HCT116 (cell line): ENCODE measurements at regions not wholly inside any gene's neighbourhood (a gene's known extent, or its start where the extent isn't known, plus 50 kb on each side); places are given as distances from the start of the nearest gene placed in this dataset.

ENCODE experiments used
- ATAC-seq: fragments of 200-7000 bp; cut with Tn5 transposase; 2 replicates; pipeline ENCODE4 v1.9.1; 2020; ENCODE audit warnings: mild to moderate bottlenecking, moderate library complexity
- BruUV-seq: library from RNA; stranded (reverse); fragments of 400-500 nt; replicated peaks from 2 replicates; lab custom pipeline; 2021; lab: Mats Ljungman, UMichigan
- CTCF ChIA-PET: fragments of 300-600 bp; sonication (Branson Sonifier 250); formaldehyde crosslinking; loops from one replicate; lab custom pipeline; 2021; ENCODE audit warnings: antibody characterized with exemption; lab: Charles Lee
- POLR2A ChIA-PET: fragments of 300-600, 350-600 bp; sonication (Branson Sonifier 250); formaldehyde crosslinking; loops from one replicate; lab custom pipeline; 2021; ENCODE audit warnings: antibody characterized with exemption; lab: Charles Lee
- RAD21 ChIA-PET, 2 experiments: fragments of 300-600 bp; sonication (Branson Sonifier 250); formaldehyde crosslinking; loops; one replicate each; lab custom pipeline; 2023; ENCODE audit warnings: low total read pairs in 2 of 2; ENCODE audit not compliant: uncharacterized antibody in 2 of 2, unreplicated experiment in 2 of 2, low non-redundant PET in 1 of 2; lab: Charles Lee
- DNase-seq: peaks from one replicate; pipeline ENCODE4 v3.0.0-alpha.2; 2010; ENCODE audit warnings: low read depth, low spot score
- H2AFZ ChIP-seq: fragments of 200-600 bp; shearing (Covaris generic), sonication (generic); 2 replicates; pipeline ENCODE4 v1.6.1; 2017; ENCODE audit warnings: low read depth, mixed run types, mixed read lengths, antibody characterized with exemption, low read length; ENCODE audit not compliant: poor library complexity, severe bottlenecking
- H3K27ac ChIP-seq: 2 replicates; pipeline ENCODE4 v1.5.1; 2012; ENCODE audit warnings: low read depth, low read length
- H3K27me3 ChIP-seq: fragments of 200-600 bp; sonication (generic); 2 replicates; pipeline ENCODE4 v1.6.1; 2016; ENCODE audit warnings: mixed run types, low read length, mixed read lengths; ENCODE audit not compliant: insufficient read depth
- H3K36me3 ChIP-seq, 2 experiments: fragments of 200-500 bp in 1 of 2; fragments of 200-600 bp in 1 of 2; sonication (Bioruptor generic) in 1 of 2; sonication (generic) in 1 of 2; 2 replicates each; pipeline versions ENCODE4 v1.5.1 to v1.6.1; 2014 to 2016; ENCODE audit warnings: low read length in 2 of 2, inconsistent platforms in 1 of 2, mixed read lengths in 1 of 2, mixed run types in 1 of 2; ENCODE audit not compliant: insufficient read depth in 2 of 2, control insufficient read depth in 1 of 2
- H3K4me1 ChIP-seq, 2 experiments: fragments of 200-600 bp in 1 of 2; sonication (generic) in 1 of 2; 2 replicates each; pipeline versions ENCODE4 v1.5.1 to v1.6.1; 2012 to 2017; ENCODE audit warnings: low read length in 2 of 2, inconsistent platforms in 1 of 2, mild to moderate bottlenecking in 1 of 2, mixed read lengths in 1 of 2, mixed run types in 1 of 2, moderate library complexity in 1 of 2; ENCODE audit not compliant: insufficient read depth in 2 of 2, control insufficient read depth in 1 of 2
- H3K4me2 ChIP-seq: fragments of 200-600 bp; sonication (generic); 2 replicates; pipeline ENCODE4 v1.6.1; 2017; ENCODE audit warnings: mixed run types, low read length, mixed read lengths
- H3K4me3 ChIP-seq, 2 experiments: fragments of 200-600 bp in 1 of 2; sonication (generic) in 1 of 2; replicated peaks in 1 of 2; 2 replicates each; pipeline ENCODE4 v1.5.1; 2011 to 2016; ENCODE audit warnings: low read length in 2 of 2, control low read depth in 1 of 2, low read depth in 1 of 2, mild to moderate bottlenecking in 1 of 2, mixed read lengths in 1 of 2, mixed run types in 1 of 2
- H3K79me2 ChIP-seq: fragments of 200-600 bp; sonication (generic); 2 replicates; pipeline ENCODE4 v1.6.1; 2017; ENCODE audit warnings: mild to moderate bottlenecking, mixed run types, low read length, moderate library complexity, mixed read lengths; ENCODE audit not compliant: insufficient read depth
- H3K9ac ChIP-seq: fragments of 200-600 bp; sonication (generic); 2 replicates; pipeline ENCODE4 v1.6.1; 2016; ENCODE audit warnings: low read length, mixed read lengths
- H3K9me2 ChIP-seq: fragments of 200-600 bp; sonication (generic), shearing (Covaris generic); 2 replicates; pipeline ENCODE4 v1.6.1; 2017; ENCODE audit warnings: mixed run types, mild to moderate bottlenecking, moderate library complexity; ENCODE audit not compliant: insufficient read depth
- H3K9me3 ChIP-seq, 2 experiments: fragments of 200-500 bp in 1 of 2; fragments of 200-600 bp in 1 of 2; sonication (Bioruptor generic) in 1 of 2; sonication (generic) in 1 of 2; 2 replicates each; pipeline ENCODE4 v1.6.1; 2014 to 2017; ENCODE audit warnings: low read length in 2 of 2, mixed read lengths in 2 of 2, inconsistent platforms in 1 of 2, low read depth in 1 of 2, mild to moderate bottlenecking in 1 of 2, mixed run types in 1 of 2, moderate library complexity in 1 of 2; ENCODE audit not compliant: control insufficient read depth in 1 of 2, insufficient read depth in 1 of 2
- H4K20me1 ChIP-seq: fragments of 200-600 bp; sonication (generic), shearing (Covaris generic); 2 replicates; pipeline ENCODE4 v1.6.1; 2017; ENCODE audit warnings: mixed run types, mild to moderate bottlenecking, moderate library complexity; ENCODE audit not compliant: insufficient read depth
- CBX3 ChIP-seq: IDR thresholded peaks from 2 replicates; pipeline ENCODE4 v1.6.1; 2012; ENCODE audit warnings: low read depth
- ELF1 ChIP-seq: IDR thresholded peaks from 2 replicates; pipeline ENCODE4 v1.6.1; 2012; ENCODE audit warnings: low read depth, borderline replicate concordance
- EZH2 ChIP-seq: fragments of 200-600 bp; sonication (generic); IDR thresholded peaks from 2 replicates; pipeline ENCODE4 v1.6.1; 2017; ENCODE audit warnings: antibody characterized with exemption, mixed run types
- FOSL1 ChIP-seq: IDR thresholded peaks from 2 replicates; pipeline ENCODE4 v1.6.1; 2012; ENCODE audit warnings: low read depth
- POLR2A ChIP-seq: IDR thresholded peaks from 2 replicates; pipeline ENCODE4 v1.7.0; 2011; ENCODE audit warnings: borderline replicate concordance; ENCODE audit not compliant: insufficient read depth, insufficient read length; ENCODE audit errors: extremely low read depth
- POLR2AphosphoS5 ChIP-seq: IDR thresholded peaks from 2 replicates; pipeline ENCODE4 v1.6.1; 2011; ENCODE audit warnings: mild to moderate bottlenecking, low read depth, low read length, moderate library complexity
- REST ChIP-seq: IDR thresholded peaks from 2 replicates; pipeline ENCODE4 v1.6.1; 2012; ENCODE audit warnings: low read depth
- SIN3A ChIP-seq: IDR thresholded peaks from 2 replicates; pipeline ENCODE4 v1.6.1; 2012; ENCODE audit warnings: low read depth
- SP1 ChIP-seq: IDR thresholded peaks from 2 replicates; pipeline ENCODE4 v1.6.1; 2012; ENCODE audit warnings: low read depth
- SRF ChIP-seq: IDR thresholded peaks from 2 replicates; pipeline ENCODE4 v1.6.1; 2012; ENCODE audit warnings: low read depth
- ZBTB33 ChIP-seq: IDR thresholded peaks from 2 replicates; pipeline ENCODE4 v1.6.1; 2011; ENCODE audit warnings: mild to moderate bottlenecking, low read length, moderate library complexity; ENCODE audit not compliant: insufficient replicate concordance; ENCODE audit errors: extremely low read depth
- intact Hi-C: fragments of 100-400 bp; cut with micrococcal nuclease; formaldehyde crosslinking; loops from 2 replicates; pipeline ENCODE4 v1.10.0; 2022
- TF ChIP-seq, protein P1 (sequence below): IDR thresholded peaks from 2 replicates; pipeline ENCODE4 v1.6.1; 2012
- TF ChIP-seq, protein P2 (sequence below): IDR thresholded peaks from 2 replicates; pipeline ENCODE4 v1.6.1; 2012
- TF ChIP-seq, protein P3 (sequence below), 3 experiments: fragments of 200-600 bp in 1 of 3; sonication (generic) in 1 of 3; IDR thresholded peaks in 2 of 3; conservative IDR thresholded peaks in 1 of 3; 2 replicates each; pipeline ENCODE4 v1.5.1; 2012 to 2017; ENCODE audit warnings: low read depth in 2 of 3, low read length in 2 of 3, antibody characterized with exemption in 1 of 3, borderline replicate concordance in 1 of 3, control low read depth in 1 of 3, mild to moderate bottlenecking in 1 of 3, mixed read lengths in 1 of 3, mixed run types in 1 of 3, moderate library complexity in 1 of 3; ENCODE audit not compliant: insufficient read depth in 1 of 3

DNA sequence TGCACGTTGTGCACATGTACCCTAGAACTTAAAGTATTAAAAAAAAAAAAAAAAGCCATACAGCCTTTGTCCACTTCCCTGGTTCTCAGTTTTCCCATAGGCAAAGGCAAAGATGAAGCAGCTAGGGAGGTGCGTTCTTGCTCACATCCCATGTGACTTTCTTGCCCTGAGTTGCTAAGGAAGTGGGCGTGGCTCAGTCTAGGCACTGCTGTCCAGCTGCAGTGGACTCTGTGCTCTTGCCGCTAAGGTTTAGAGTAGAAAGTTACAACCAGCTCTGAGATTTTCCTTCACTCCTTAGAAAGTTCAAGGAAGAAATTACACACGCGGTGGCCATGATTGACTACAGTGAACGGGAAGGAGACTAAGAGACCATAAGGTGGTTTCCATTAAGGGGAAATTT lies 144.7 kb downstream of the NAA11 start:
- POLR2A ChIA-PET = no interaction called here
- ATAC-seq (no peak), DNase-seq (no peak)
- H3K27me3 ChIP-seq = peaks cover 20% of the 10 kb centered on the region
- no peaks in the 10 kb centered on the region for H4K20me1 ChIP-seq
- no peak overlapping the region for H3K4me3 ChIP-seq
- no peaks in the 10 kb centered on the region for H3K9me3 ChIP-seq
- H3K27ac ChIP-seq = no peak overlapping the region
- no peak overlapping the region for H3K9ac ChIP-seq
- no peaks in the 10 kb centered on the region for H3K79me2 ChIP-seq
- H3K36me3 ChIP-seq = no peaks in the 10 kb centered on the region
- CTCF ChIA-PET = no interaction called here
- RAD21 ChIA-PET = no interaction called here
- no peaks in the 10 kb centered on the region for H3K4me1 ChIP-seq
- H2AFZ ChIP-seq = no peak overlapping the region
- H3K9me2 ChIP-seq = no peaks in the 10 kb centered on the region
- TF ChIP-seq POLR2A = no peak
- TF ChIP-seq ELF1 = no peak
- no peak for TF ChIP-seq SIN3A
- TF ChIP-seq, protein P1, sequence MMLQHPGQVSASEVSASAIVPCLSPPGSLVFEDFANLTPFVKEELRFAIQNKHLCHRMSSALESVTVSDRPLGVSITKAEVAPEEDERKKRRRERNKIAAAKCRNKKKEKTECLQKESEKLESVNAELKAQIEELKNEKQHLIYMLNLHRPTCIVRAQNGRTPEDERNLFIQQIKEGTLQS = no peak
- no peak for TF ChIP-seq POLR2AphosphoS5
- TF ChIP-seq EZH2 = no peak
- H3K4me2 ChIP-seq = no peak overlapping the region
- intact Hi-C loops = no loop called here
- BruUV-seq = no TSS peak

DNA sequence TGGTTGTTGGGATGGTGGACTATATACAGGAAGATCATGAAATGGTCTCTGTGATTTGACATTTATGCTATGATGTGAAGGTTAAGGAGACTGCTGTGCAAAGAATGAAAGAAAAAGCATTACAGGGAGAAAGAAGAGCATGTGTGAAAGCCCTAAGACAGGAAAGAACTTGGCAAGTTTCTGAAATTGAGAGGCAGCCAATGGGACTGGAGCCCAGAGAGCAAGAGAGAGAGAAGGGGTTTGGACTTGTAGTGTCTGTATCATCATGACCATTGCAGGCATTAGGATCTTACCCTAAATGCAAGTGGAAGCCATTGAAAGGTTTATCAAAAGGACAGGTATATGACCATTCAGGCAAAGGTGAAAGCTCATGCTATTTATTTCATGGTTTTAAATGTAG lies 147.1 kb downstream of the NAA11 start:
- RAD21 ChIA-PET = no interaction called here
- H3K4me1 ChIP-seq = no peaks in the 10 kb centered on the region
- POLR2A ChIA-PET = no interaction called here
- no peak overlapping the region for H3K27ac ChIP-seq
- no TSS peak for BruUV-seq
- H4K20me1 ChIP-seq = no peaks in the 10 kb centered on the region
- no peak overlapping the region for H2AFZ ChIP-seq
- H3K36me3 ChIP-seq = no peaks in the 10 kb centered on the region
- intact Hi-C loops = no loop called here
- H3K9me3 ChIP-seq = no peaks in the 10 kb centered on the region
- ATAC-seq (no peak), DNase-seq (no peak)
- no peak overlapping the region for H3K4me2 ChIP-seq
- peaks cover 17% of the 10 kb centered on the region; the same call in 1 of the 2 replicates for H3K27me3 ChIP-seq
- H3K4me3 ChIP-seq = no peak overlapping the region
- CTCF ChIA-PET = no interaction called here
- no peaks in the 10 kb centered on the region for H3K9me2 ChIP-seq
- no peak overlapping the region for H3K9ac ChIP-seq
- no peaks in the 10 kb centered on the region for H3K79me2 ChIP-seq
- TF ChIP-seq, protein P2, sequence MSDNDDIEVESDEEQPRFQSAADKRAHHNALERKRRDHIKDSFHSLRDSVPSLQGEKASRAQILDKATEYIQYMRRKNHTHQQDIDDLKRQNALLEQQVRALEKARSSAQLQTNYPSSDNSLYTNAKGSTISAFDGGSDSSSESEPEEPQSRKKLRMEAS = no peak
- no peak for TF ChIP-seq SP1
- TF ChIP-seq SRF = no peak
- TF ChIP-seq CBX3 = no peak
- TF ChIP-seq, protein P3, sequence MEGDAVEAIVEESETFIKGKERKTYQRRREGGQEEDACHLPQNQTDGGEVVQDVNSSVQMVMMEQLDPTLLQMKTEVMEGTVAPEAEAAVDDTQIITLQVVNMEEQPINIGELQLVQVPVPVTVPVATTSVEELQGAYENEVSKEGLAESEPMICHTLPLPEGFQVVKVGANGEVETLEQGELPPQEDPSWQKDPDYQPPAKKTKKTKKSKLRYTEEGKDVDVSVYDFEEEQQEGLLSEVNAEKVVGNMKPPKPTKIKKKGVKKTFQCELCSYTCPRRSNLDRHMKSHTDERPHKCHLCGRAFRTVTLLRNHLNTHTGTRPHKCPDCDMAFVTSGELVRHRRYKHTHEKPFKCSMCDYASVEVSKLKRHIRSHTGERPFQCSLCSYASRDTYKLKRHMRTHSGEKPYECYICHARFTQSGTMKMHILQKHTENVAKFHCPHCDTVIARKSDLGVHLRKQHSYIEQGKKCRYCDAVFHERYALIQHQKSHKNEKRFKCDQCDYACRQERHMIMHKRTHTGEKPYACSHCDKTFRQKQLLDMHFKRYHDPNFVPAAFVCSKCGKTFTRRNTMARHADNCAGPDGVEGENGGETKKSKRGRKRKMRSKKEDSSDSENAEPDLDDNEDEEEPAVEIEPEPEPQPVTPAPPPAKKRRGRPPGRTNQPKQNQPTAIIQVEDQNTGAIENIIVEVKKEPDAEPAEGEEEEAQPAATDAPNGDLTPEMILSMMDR (IDR thresholded peaks at IDR 0.05 in 2 of 3, conservative IDR thresholded peaks at IDR 0.05 in 1 of 3; ENCODE audit: borderline replicate concordance in 1 of 3, insufficient read depth in 1 of 3, low read depth in 2 of 3, low read length in 2 of 3) = no peak
- TF ChIP-seq REST = no peak
- no peak for TF ChIP-seq ZBTB33
- TF ChIP-seq FOSL1 = no peak
- no peak for TF ChIP-seq POLR2AphosphoS5
- TF ChIP-seq EZH2 = no peak
